GM12878 (cell line): ENCODE measurements at regions not wholly inside any gene's neighbourhood (a gene's known extent, or its start where the extent isn't known, plus 50 kb on each side); places are given as distances from the start of the nearest gene placed in this dataset.

Experiments used
- ATAC-seq: fragments of 200-7000 bp; cut with Tn5 transposase; 3 replicates; pipeline ENCODE4 v1.9.1; 2020; ENCODE audit warnings: mild to moderate bottlenecking, moderate library complexity
- BruUV-seq: library from RNA; stranded (reverse); fragments of 400-500 nt; replicated peaks from 2 replicates; lab custom pipeline; 2021; lab: Mats Ljungman, UMichigan
- CTCF ChIA-PET: fragments of 300-600 bp; sonication (Branson Sonifier 250); formaldehyde crosslinking; extraction: SDS; loops from one replicate; lab custom pipeline; 2021; ENCODE audit warnings: inconsistent platforms; lab: Yijun Ruan, JAX
- POLR2A ChIA-PET: fragments of 350-600 bp; formaldehyde crosslinking; extraction: SDS; loops from one replicate; lab custom pipeline; 2021; ENCODE audit warnings: inconsistent platforms; lab: Charles Lee
- RAD21 ChIA-PET: fragments of 300-600 bp; sonication (Branson Sonifier 250); formaldehyde crosslinking; loops from one replicate; lab custom pipeline; 2023; ENCODE audit warnings: antibody characterized with exemption; ENCODE audit not compliant: unreplicated experiment; lab: Charles Lee
- SMC1A ChIA-PET: fragments of 300-600 bp; sonication (Branson Sonifier 250); formaldehyde crosslinking; loops from one replicate; lab custom pipeline; 2023; ENCODE audit not compliant: unreplicated experiment, uncharacterized antibody; lab: Charles Lee
- DNase-seq: peaks from one replicate; pipeline ENCODE4 v3.0.0-alpha.2; 2011; ENCODE audit warnings: low read depth, low spot score
- FAIRE-seq: peaks from 3 replicates; lab custom pipeline; 2011; peaks lifted over from hg19 to GRCh38; lab: Jason Lieb, UNC
- H2AFZ ChIP-seq: 2 replicates; pipeline ENCODE4 v1.6.0; 2011; ENCODE audit warnings: low read depth, low read length, control low read depth; ENCODE audit not compliant: control insufficient read depth
- H3K27ac ChIP-seq: 2 replicates; pipeline ENCODE4 v1.5.1; 2011; ENCODE audit warnings: control low read depth; ENCODE audit not compliant: control insufficient read depth, insufficient read depth
- H3K27me3 ChIP-seq, 2 experiments: replicated peaks in 1 of 2; 2 replicates each; pipeline versions ENCODE4 v1.6.0 to v1.6.1; 2011; ENCODE audit warnings: low read length in 1 of 2; ENCODE audit not compliant: control insufficient read depth in 2 of 2, insufficient read depth in 2 of 2
- H3K36me3 ChIP-seq, 2 experiments: 2 replicates each; pipeline ENCODE4 v1.5.1; 2011; ENCODE audit warnings: low read length in 1 of 2; ENCODE audit not compliant: control insufficient read depth in 2 of 2, insufficient read depth in 2 of 2
- H3K4me1 ChIP-seq: 2 replicates; pipeline ENCODE4 v1.6.1; 2011; ENCODE audit warnings: mild to moderate bottlenecking, low read length, moderate library complexity, mixed read lengths; ENCODE audit not compliant: control insufficient read depth, insufficient read depth
- H3K4me2 ChIP-seq: 2 replicates; pipeline ENCODE4 v1.6.0; 2011; ENCODE audit warnings: control low read depth; ENCODE audit not compliant: control insufficient read depth, insufficient read depth
- H3K4me3 ChIP-seq: fragments of 200-600 bp; sonication (generic); 2 replicates; pipeline ENCODE4 v1.5.1; 2016
- H3K79me2 ChIP-seq: 2 replicates; pipeline ENCODE4 v1.6.0; 2011; ENCODE audit warnings: low read length; ENCODE audit not compliant: control insufficient read depth, insufficient read depth
- H3K9ac ChIP-seq: 2 replicates; pipeline ENCODE4 v1.8.0; 2011; ENCODE audit warnings: low read length, control low read depth, mixed read lengths; ENCODE audit not compliant: control insufficient read depth, insufficient read depth
- H3K9me3 ChIP-seq: replicated peaks from 3 replicates; pipeline ENCODE4 v1.5.1; 2011; ENCODE audit warnings: mild to moderate bottlenecking, low read length; ENCODE audit not compliant: control insufficient read depth, insufficient read depth
- H4K20me1 ChIP-seq: 2 replicates; pipeline ENCODE4 v1.6.0; 2011; ENCODE audit not compliant: control insufficient read depth, insufficient read depth
- CHD2 ChIP-seq: IDR thresholded peaks from 2 replicates; pipeline ENCODE4 v1.6.1; 2011; ENCODE audit warnings: low read depth, low read length, improper control_type of control experiment, borderline replicate concordance
- CUX1 ChIP-seq: IDR thresholded peaks from 2 replicates; pipeline ENCODE4 v1.6.1; 2012; ENCODE audit warnings: improper control_type of control experiment, low read depth, low read length; ENCODE audit not compliant: insufficient replicate concordance
- E2F4 ChIP-seq: IDR thresholded peaks from 2 replicates; pipeline ENCODE4 v1.6.1; 2012; ENCODE audit warnings: low read depth, low read length, improper control_type of control experiment
- EGR1 ChIP-seq, 2 experiments: IDR thresholded peaks; 1 replicate in 1 of 2; 2 replicates in 1 of 2; pipeline ENCODE4 v1.6.1; 2011 to 2012; ENCODE audit warnings: low read depth in 2 of 2, low read length in 2 of 2, borderline replicate concordance in 1 of 2, mild to moderate bottlenecking in 1 of 2, moderate library complexity in 1 of 2
- FOS ChIP-seq: IDR thresholded peaks from 3 replicates; pipeline ENCODE4 v1.6.1; 2011; ENCODE audit warnings: borderline replicate concordance; ENCODE audit not compliant: insufficient read length; ENCODE audit errors: extremely low read depth
- MYB ChIP-seq: fragments of 150-350 bp; IDR thresholded peaks from 2 replicates; pipeline ENCODE4 v1.6.1; 2014; ENCODE audit warnings: mild to moderate bottlenecking, low read depth, low read length, borderline replicate concordance
- RUNX3 ChIP-seq: IDR thresholded peaks from 2 replicates; pipeline ENCODE4 v1.6.1; 2012; ENCODE audit warnings: low read length, inconsistent platforms
- YBX1 ChIP-seq: fragments of 450-650 bp; IDR thresholded peaks from 2 replicates; pipeline ENCODE4 v1.6.1; 2016; ENCODE audit warnings: antibody characterized with exemption
- ZNF217 ChIP-seq: fragments of 450-650 bp; IDR thresholded peaks from 2 replicates; pipeline ENCODE4 v1.6.1; 2017; ENCODE audit warnings: antibody characterized with exemption, mild to moderate bottlenecking
- ZSCAN29 ChIP-seq: fragments of 450-650 bp; IDR thresholded peaks from 2 replicates; pipeline ENCODE4 v1.6.1; 2017; ENCODE audit warnings: mild to moderate bottlenecking, moderate library complexity
- whole genome bisulfite sequencing: methylation state at CpG from one replicate; pipeline ENCODE4 v1.1.6; 2016; ENCODE audit warnings: low lambda C conversion rate; ENCODE audit not compliant: insufficient replicate concordance, insufficient coverage; ENCODE audit errors: missing lambda C conversion rate; 5-methylcytosine and 5-hydroxymethylcytosine counted together
- in situ Hi-C: fragments of 300-500 bp; cut with MboI; formaldehyde crosslinking; loops from 9 replicates; pipeline ENCODE4 v1.14.3; 2018; ENCODE audit warnings: mixed read lengths
- intact Hi-C: fragments of 100-400 bp; cut with micrococcal nuclease; formaldehyde crosslinking; loops from one replicate; pipeline ENCODE4 v1.14.2; 2022; ENCODE audit not compliant: unreplicated experiment
- TF ChIP-seq, protein P1 (sequence below): fragments of 450-650 bp; formaldehyde crosslinking; IDR thresholded peaks from 2 replicates; pipeline ENCODE4 v1.4.0; 2020; ENCODE audit warnings: mild to moderate bottlenecking, moderate library complexity

DNA sequence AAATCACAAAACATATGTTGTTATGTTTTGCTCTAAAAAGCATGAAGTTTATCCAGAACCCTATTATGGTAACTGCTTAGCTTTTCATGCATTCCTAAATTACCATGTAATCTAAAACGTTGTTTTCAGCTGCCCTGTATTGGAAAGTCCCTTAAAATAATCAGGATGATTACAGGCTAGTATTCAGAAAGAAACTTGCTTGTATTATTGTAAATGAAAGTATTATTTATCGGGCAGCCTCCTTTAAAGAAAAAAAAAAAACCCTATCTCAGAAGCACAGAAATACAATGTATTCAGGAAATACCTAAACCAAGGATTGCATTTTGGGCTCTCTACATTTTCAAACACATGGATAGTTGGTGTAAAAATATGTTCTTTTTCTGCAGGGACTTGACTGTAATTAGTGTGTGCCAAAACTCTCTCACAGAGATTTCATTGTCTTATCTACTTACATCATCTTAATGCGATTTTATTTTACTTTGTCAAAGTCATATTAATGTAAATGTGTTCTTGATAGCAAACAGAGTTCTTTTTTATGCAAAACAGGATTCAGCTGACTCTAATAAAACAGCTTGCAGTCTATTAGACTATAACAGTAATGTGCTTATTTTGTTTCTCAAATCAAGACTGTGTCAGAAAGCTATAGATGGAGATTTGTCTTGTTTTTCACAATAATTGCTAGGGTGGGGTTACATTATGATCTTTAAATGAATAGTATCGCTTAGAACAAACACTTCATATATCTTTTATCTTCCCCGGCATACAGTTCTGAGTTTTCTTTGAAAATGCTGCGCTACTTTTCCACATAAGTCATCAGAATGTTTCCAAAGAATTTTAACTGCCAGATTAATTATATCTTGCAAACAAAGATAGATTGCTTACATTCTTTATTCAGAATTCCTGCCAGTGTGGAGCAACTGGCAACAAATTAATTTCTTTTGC lies 65.3 kb upstream of the ARID5B start:
- DNase-seq (no peak), FAIRE-seq (peak; percentile 52), ATAC-seq (peak; percentile 20; the same call in 1 of the 3 replicates)
- RAD21 ChIA-PET = interaction anchor here (1.0 to 1.1 kb wide), 2 partner anchors 85 to 1019 kb away, joined by 3 to 7 read pairs; no protein-coding TSS in a partner anchor
- no peaks in the 10 kb centered on the region for H3K79me2 ChIP-seq
- no peaks in the 10 kb centered on the region for H3K4me1 ChIP-seq
- no peak overlapping the region for H3K4me3 ChIP-seq
- H3K9ac ChIP-seq = no peak overlapping the region
- H3K36me3 ChIP-seq = no peaks in the 10 kb centered on the region
- H3K4me2 ChIP-seq = 0 out of 2 replicates have a peak overlapping the region, but pooled peaks have one; percentile 25
- POLR2A ChIA-PET = no interaction called here
- no TSS peak for BruUV-seq
- no peak overlapping the region for H3K27ac ChIP-seq
- CTCF ChIA-PET = interaction anchor here (1.2 to 2.9 kb wide), 2 partner anchors 85 to 90 kb away, joined by 4 to 16 read pairs; no protein-coding TSS in a partner anchor
- H4K20me1 ChIP-seq = no peaks in the 10 kb centered on the region
- no peaks in the 10 kb centered on the region for H3K27me3 ChIP-seq
- in situ Hi-C loops (loop anchor here (25.0 kb wide), 2 partner anchors 699 to 1024 kb away; no protein-coding TSS in a partner anchor), intact Hi-C loops (loop anchor here (1.0 to 10.0 kb wide), 3 partner anchors 85 to 1021 kb away; no protein-coding TSS in a partner anchor)
- H2AFZ ChIP-seq = no peak overlapping the region
- 57% methylated on average over 6 of the region's 6 CpGs for WGBS
- H3K9me3 ChIP-seq = no peaks in the 10 kb centered on the region
- SMC1A ChIA-PET = interaction anchor here (0.8 to 1.6 kb wide), 3 partner anchors 192 to 1015 kb away, joined by 3 read pairs; no protein-coding TSS in a partner anchor
- TF ChIP-seq CUX1 (no peak), FOS (no peak), RUNX3 (no peak), CHD2 (no peak), MYB (no peak), EGR1 (IDR thresholded peaks at IDR 0.05; ENCODE audit: borderline replicate concordance in 1 of 2, low read depth in 2 of 2, low read length in 2 of 2) (no peak), E2F4 (no peak), ZSCAN29 (no peak), YBX1 (no peak), ZNF217 (no peak)
- TF ChIP-seq, protein P1, sequence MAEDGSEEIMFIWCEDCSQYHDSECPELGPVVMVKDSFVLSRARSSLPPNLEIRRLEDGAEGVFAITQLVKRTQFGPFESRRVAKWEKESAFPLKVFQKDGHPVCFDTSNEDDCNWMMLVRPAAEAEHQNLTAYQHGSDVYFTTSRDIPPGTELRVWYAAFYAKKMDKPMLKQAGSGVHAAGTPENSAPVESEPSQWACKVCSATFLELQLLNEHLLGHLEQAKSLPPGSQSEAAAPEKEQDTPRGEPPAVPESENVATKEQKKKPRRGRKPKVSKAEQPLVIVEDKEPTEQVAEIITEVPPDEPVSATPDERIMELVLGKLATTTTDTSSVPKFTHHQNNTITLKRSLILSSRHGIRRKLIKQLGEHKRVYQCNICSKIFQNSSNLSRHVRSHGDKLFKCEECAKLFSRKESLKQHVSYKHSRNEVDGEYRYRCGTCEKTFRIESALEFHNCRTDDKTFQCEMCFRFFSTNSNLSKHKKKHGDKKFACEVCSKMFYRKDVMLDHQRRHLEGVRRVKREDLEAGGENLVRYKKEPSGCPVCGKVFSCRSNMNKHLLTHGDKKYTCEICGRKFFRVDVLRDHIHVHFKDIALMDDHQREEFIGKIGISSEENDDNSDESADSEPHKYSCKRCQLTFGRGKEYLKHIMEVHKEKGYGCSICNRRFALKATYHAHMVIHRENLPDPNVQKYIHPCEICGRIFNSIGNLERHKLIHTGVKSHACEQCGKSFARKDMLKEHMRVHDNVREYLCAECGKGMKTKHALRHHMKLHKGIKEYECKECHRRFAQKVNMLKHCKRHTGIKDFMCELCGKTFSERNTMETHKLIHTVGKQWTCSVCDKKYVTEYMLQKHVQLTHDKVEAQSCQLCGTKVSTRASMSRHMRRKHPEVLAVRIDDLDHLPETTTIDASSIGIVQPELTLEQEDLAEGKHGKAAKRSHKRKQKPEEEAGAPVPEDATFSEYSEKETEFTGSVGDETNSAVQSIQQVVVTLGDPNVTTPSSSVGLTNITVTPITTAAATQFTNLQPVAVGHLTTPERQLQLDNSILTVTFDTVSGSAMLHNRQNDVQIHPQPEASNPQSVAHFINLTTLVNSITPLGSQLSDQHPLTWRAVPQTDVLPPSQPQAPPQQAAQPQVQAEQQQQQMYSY (CRISPR knock-in tag) = no peak
